ENCODE measurements at regions not wholly inside any gene's neighbourhood (a gene's known extent, or its start where the extent isn't known, plus 50 kb on each side); places are given as distances from the start of the nearest gene placed in this dataset.

GRCh38 chr3:15924914-15925313 lies 127.1 kb upstream of the ANKRD28 start:
- no peaks in the 10 kb centered on the region for H3K4me1 ChIP-seq
- no peak for DNase-seq
- intact Hi-C loops (cut with DNase I; ENCODE audit: low total_unique reads) = no loop called here
- H3K27me3 ChIP-seq = no peaks in the 10 kb centered on the region
- H3K4me3 ChIP-seq = no peak overlapping the region
- H3K27ac ChIP-seq = no peak overlapping the region
- no peak for TF ChIP-seq CTCF (IDR thresholded peaks at IDR 0.05)
- no peaks in the 10 kb centered on the region for H3K36me3 ChIP-seq
- H3K9me3 ChIP-seq = no peaks in the 10 kb centered on the region

- Histone ChIP-seq H3K4me1 (no peaks in the 10 kb centered on the region), H3K27ac (no peak overlapping the region), H3K27me3 (no peaks in the 10 kb centered on the region), H3K4me3 (no peak overlapping the region), H3K36me3 (no peaks in the 10 kb centered on the region), H3K9me3 (no peaks in the 10 kb centered on the region)
- intact Hi-C loops (cut with DNase I; ENCODE audit: low total_unique reads) = no loop called here
- no peak for TF ChIP-seq CTCF (IDR thresholded peaks at IDR 0.05)
- no peak for DNase-seq
Observed at GRCh38 chr3:15926871-15927270, 129.1 kb upstream of the ANKRD28 start.

- Histone ChIP-seq H3K27ac (no peak overlapping the region), H3K27me3 (no peaks in the 10 kb centered on the region), H3K4me3 (no peak overlapping the region), H3K4me1 (peaks cover 0 to 7% (median 3%) of the 10 kb centered on the region in 4 donors), H3K9me3 (no peaks in the 10 kb centered on the region), H3K36me3 (no peaks in the 10 kb centered on the region)
- intact Hi-C loops (cut with DNase I; ENCODE audit: low total_unique reads) = no loop called here
- no peak for DNase-seq
- no peak for TF ChIP-seq CTCF (IDR thresholded peaks at IDR 0.05)
Observed at GRCh38 chr3:15927969-15928368, 130.2 kb upstream of the ANKRD28 start.

GRCh38 chr3:15929944-15930571 lies 132.3 kb upstream of the ANKRD28 start:
- Histone ChIP-seq H3K4me3 (no peak overlapping the region), H3K36me3 (no peaks in the 10 kb centered on the region), H3K27ac (no peak overlapping the region), H3K4me1 (peaks cover 0 to 7% (median 3%) of the 10 kb centered on the region in 4 donors), H3K27me3 (no peaks in the 10 kb centered on the region), H3K9me3 (no peaks in the 10 kb centered on the region)
- no peak for DNase-seq
- intact Hi-C loops (cut with DNase I; ENCODE audit: low total_unique reads) = no loop called here
- no peak for TF ChIP-seq CTCF (IDR thresholded peaks at IDR 0.05)

GRCh38 chr3:15932348-15933300 lies 134.8 kb upstream of the ANKRD28 start:
- no peak overlapping the region for H3K27ac ChIP-seq
- DNase-seq = no peak

More at GRCh38 chr3:15932348-15933300, 134.8 kb upstream of the ANKRD28 start:
- Histone ChIP-seq H3K4me1 (peaks cover 0 to 14% (median 5%) of the 10 kb centered on the region in 4 donors), H3K27me3 (no peaks in the 10 kb centered on the region), H3K4me3 (no peak overlapping the region), H3K9me3 (no peaks in the 10 kb centered on the region), H3K36me3 (no peaks in the 10 kb centered on the region)
- TF ChIP-seq CTCF (IDR thresholded peaks at IDR 0.05) = no peak
- intact Hi-C loops (cut with DNase I; ENCODE audit: low total_unique reads) = no loop called here
